CD14-positive monocyte (primary cell): ENCODE measurements at regions not wholly inside any gene's neighbourhood (a gene's known extent, or its start where the extent isn't known, plus 50 kb on each side); places are given as distances from the start of the nearest gene placed in this dataset.

Source experiments
- DNase-seq, 3 donors: peaks; one replicate each; pipeline ENCODE4 v3.0.0-alpha.2; 2011 to 2022
- H2AFZ ChIP-seq: 2 replicates; pipeline ENCODE4 v1.6.0; 2012; ENCODE audit warnings: mild to moderate bottlenecking, low read depth, low read length, inconsistent platforms; ENCODE audit not compliant: insufficient read depth, poor library complexity, severe bottlenecking
- H3K27ac ChIP-seq, 2 donors: 1 replicate in 1 of 2; 2 replicates in 1 of 2; pipeline ENCODE4 v1.5.1; 2012 to 2013; ENCODE audit warnings: low read length in 2 of 2, control low read depth in 1 of 2, inconsistent platforms in 1 of 2, low read depth in 1 of 2, mild to moderate bottlenecking in 1 of 2
- H3K27me3 ChIP-seq, 2 donors: one replicate each; pipeline versions ENCODE4 v1.6.0 to v1.6.1; 2011 to 2013; ENCODE audit warnings: low read length in 2 of 2; ENCODE audit not compliant: control insufficient read depth in 2 of 2, insufficient read depth in 2 of 2
- H3K36me3 ChIP-seq, 2 donors: replicated peaks in 1 of 2; 1 replicate in 1 of 2; 2 replicates in 1 of 2; pipeline versions ENCODE4 v1.5.1 to v1.6.1; 2012 to 2013; ENCODE audit warnings: low read length in 2 of 2, control low read depth in 1 of 2, inconsistent platforms in 1 of 2, mild to moderate bottlenecking in 1 of 2; ENCODE audit not compliant: insufficient read depth in 2 of 2, control insufficient read depth in 1 of 2
- H3K4me1 ChIP-seq, 2 donors: 1 replicate in 1 of 2; 2 replicates in 1 of 2; pipeline versions ENCODE4 v1.5.1 to v1.6.1; 2012 to 2013; ENCODE audit warnings: low read length in 2 of 2, control low read depth in 1 of 2, inconsistent platforms in 1 of 2, mild to moderate bottlenecking in 1 of 2, moderate library complexity in 1 of 2; ENCODE audit not compliant: insufficient read depth in 2 of 2, control insufficient read depth in 1 of 2
- H3K4me2 ChIP-seq: replicated peaks from 2 replicates; pipeline ENCODE3; 2012; ENCODE audit warnings: low read length, moderate library complexity, mild to moderate bottlenecking; ENCODE audit not compliant: poor library complexity, severe bottlenecking; ENCODE audit errors: extremely low read depth
- H3K4me3 ChIP-seq, 3 experiments: fragments of 200-600 bp in 1 of 3; sonication (generic) in 1 of 3; replicated peaks in 1 of 3; 1 replicate in 2 of 3; 2 replicates in 1 of 3; pipeline ENCODE4 v1.5.1; 2011 to 2013; ENCODE audit warnings: low read length in 3 of 3, mild to moderate bottlenecking in 3 of 3, control low read depth in 2 of 3, low read depth in 2 of 3, inconsistent platforms in 1 of 3, moderate library complexity in 1 of 3
- H3K79me2 ChIP-seq: 2 replicates; pipeline ENCODE4 v1.6.0; 2012; ENCODE audit warnings: mild to moderate bottlenecking, control low read depth, inconsistent platforms, low read length, moderate library complexity; ENCODE audit not compliant: insufficient read depth
- H3K9ac ChIP-seq: 2 replicates; pipeline ENCODE4 v1.6.0; 2017; ENCODE audit warnings: low read length, mild to moderate bottlenecking; ENCODE audit not compliant: insufficient read depth, poor library complexity, severe bottlenecking
- H3K9me3 ChIP-seq, 2 donors: replicated peaks in 1 of 2; 1 replicate in 1 of 2; 2 replicates in 1 of 2; pipeline versions ENCODE4 v1.5.1 to v1.6.1; 2012 to 2013; ENCODE audit warnings: low read length in 2 of 2, control low read depth in 1 of 2; ENCODE audit not compliant: control insufficient read depth in 1 of 2, insufficient read depth in 1 of 2
- H4K20me1 ChIP-seq: 2 replicates; pipeline ENCODE4 v1.6.0; 2012; ENCODE audit warnings: mild to moderate bottlenecking, low read length, control low read depth, moderate library complexity; ENCODE audit not compliant: insufficient read depth
- H3K27ac Mint-ChIP-seq, 7 donors: one replicate each; pipeline ENCODE4 v1.8.0; 2020; ENCODE audit warnings: mild to moderate bottlenecking in 7 of 7, mixed read lengths in 7 of 7, moderate library complexity in 6 of 7, inconsistent platforms in 2 of 7
- H3K27me3 Mint-ChIP-seq, 3 donors: one replicate each; pipeline ENCODE4 v1.8.0; 2021 to 2022; ENCODE audit warnings: low read depth in 3 of 3, mild to moderate bottlenecking in 3 of 3, mixed read lengths in 3 of 3, moderate library complexity in 3 of 3, inconsistent platforms in 1 of 3
- H3K36me3 Mint-ChIP-seq, 2 donors: one replicate each; pipeline ENCODE4 v1.8.0; 2020; ENCODE audit warnings: mixed read lengths in 2 of 2, inconsistent platforms in 1 of 2, mild to moderate bottlenecking in 1 of 2
- H3K4me1 Mint-ChIP-seq: one replicate; pipeline ENCODE4 v1.8.0; 2020; ENCODE audit warnings: mild to moderate bottlenecking, mixed read lengths
- H3K4me3 Mint-ChIP-seq, 2 donors: one replicate each; pipeline ENCODE4 v1.8.0; 2020; ENCODE audit warnings: mild to moderate bottlenecking in 2 of 2, mixed read lengths in 2 of 2, moderate library complexity in 1 of 2
- H3K9me3 Mint-ChIP-seq, 7 donors: one replicate each; pipeline ENCODE4 v1.8.0; 2020 to 2022; ENCODE audit warnings: mixed read lengths in 7 of 7, mild to moderate bottlenecking in 6 of 7, moderate library complexity in 6 of 7, inconsistent platforms in 2 of 7
- CTCF ChIP-seq: fragments of 200-600 bp; IDR thresholded peaks from one replicate; pipeline ENCODE4 v1.8.0; 2022; ENCODE audit warnings: antibody characterized with exemption, mild to moderate bottlenecking
- WGBS: methylation state at CpG from one replicate; pipeline ENCODE4 v1.1.5; 2013; ENCODE audit warnings: missing lambda C conversion rate; ENCODE audit not compliant: insufficient coverage; 5-methylcytosine and 5-hydroxymethylcytosine counted together
- intact Hi-C, 2 donors: fragments of 100-400 bp; cut with micrococcal nuclease; formaldehyde crosslinking; loops; one replicate each; pipeline versions ENCODE4 v1.15.0 to v1.15.1; 2023

DNA sequence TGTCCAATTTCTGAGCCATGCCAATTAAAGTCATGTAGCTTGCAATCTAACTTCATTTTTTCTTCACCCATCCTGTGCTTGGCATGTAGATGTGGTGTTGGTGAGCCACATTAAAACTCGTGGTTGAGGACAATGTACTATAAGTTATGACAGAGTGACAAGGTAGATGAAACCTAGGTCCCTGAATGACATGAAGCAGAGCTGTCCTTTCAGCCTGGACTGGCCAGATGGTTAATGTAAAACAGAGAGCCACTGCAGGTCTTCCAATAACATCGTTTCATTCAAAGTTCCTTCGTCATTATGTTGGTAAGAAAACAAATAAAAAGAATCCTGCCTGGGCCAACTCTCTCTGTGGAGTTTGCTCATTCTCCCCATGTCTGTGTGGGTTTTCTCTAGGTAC is 856.5 kb upstream of the SEMA6A start:
- TF ChIP-seq CTCF = no peak
- intact Hi-C loops = no loop called here
- no peaks in the 10 kb centered on the region for H3K4me1 Mint-ChIP-seq

GRCh38 chr5:117425163-117425562 is 850.5 kb upstream of the SEMA6A start:
- Histone ChIP-seq H3K27me3 (no peaks in the 10 kb centered on the region), H3K9me3 (no peaks in the 10 kb centered on the region), H4K20me1 (no peaks in the 10 kb centered on the region), H3K79me2 (no peaks in the 10 kb centered on the region), H2AFZ (no peak overlapping the region), H3K27ac (no peak overlapping the region), H3K9ac (no peak overlapping the region), H3K36me3 (no peaks in the 10 kb centered on the region), H3K4me1 (no peaks in the 10 kb centered on the region), H3K4me2 (no peak overlapping the region), H3K4me3 (no peak overlapping the region)
- intact Hi-C loops = no loop called here
- no peak for TF ChIP-seq CTCF
- no peaks in the 10 kb centered on the region for H3K36me3 Mint-ChIP-seq
- no peaks in the 10 kb centered on the region for H3K4me1 Mint-ChIP-seq
- H3K4me3 Mint-ChIP-seq = no peak overlapping the region
- H3K27me3 Mint-ChIP-seq = no peaks in the 10 kb centered on the region
- no peak overlapping the region for H3K27ac Mint-ChIP-seq
- 67% methylated on average over 1 of the region's 3 CpGs for WGBS
- no peak for DNase-seq
- peaks cover 0 to 5% (median 1%) of the 10 kb centered on the region in 7 donors for H3K9me3 Mint-ChIP-seq

More for the DNA sequence above, 856.5 kb upstream of the SEMA6A start:
- Mint-ChIP-seq H3K27me3 (no peaks in the 10 kb centered on the region), H3K4me3 (no peak overlapping the region), H3K9me3 (peaks cover 0 to 5% (median 0%) of the 10 kb centered on the region in 7 donors), H3K27ac (no peak overlapping the region), H3K36me3 (no peaks in the 10 kb centered on the region)
- Histone ChIP-seq H3K9me3 (no peaks in the 10 kb centered on the region), H3K79me2 (no peaks in the 10 kb centered on the region), H2AFZ (no peak overlapping the region), H3K4me1 (no peaks in the 10 kb centered on the region), H3K36me3 (no peaks in the 10 kb centered on the region), H3K4me2 (no peak overlapping the region), H4K20me1 (no peaks in the 10 kb centered on the region), H3K4me3 (no peak overlapping the region), H3K9ac (no peak overlapping the region), H3K27me3 (no peaks in the 10 kb centered on the region), H3K27ac (no peak overlapping the region)
- WGBS = 94% methylated on average over 3 of the region's 3 CpGs
- no peak for DNase-seq
